ENCODE measurements at regions not wholly inside any gene's neighbourhood (a gene's known extent, or its start where the extent isn't known, plus 50 kb on each side); places are given as distances from the start of the nearest gene placed in this dataset.

DNA sequence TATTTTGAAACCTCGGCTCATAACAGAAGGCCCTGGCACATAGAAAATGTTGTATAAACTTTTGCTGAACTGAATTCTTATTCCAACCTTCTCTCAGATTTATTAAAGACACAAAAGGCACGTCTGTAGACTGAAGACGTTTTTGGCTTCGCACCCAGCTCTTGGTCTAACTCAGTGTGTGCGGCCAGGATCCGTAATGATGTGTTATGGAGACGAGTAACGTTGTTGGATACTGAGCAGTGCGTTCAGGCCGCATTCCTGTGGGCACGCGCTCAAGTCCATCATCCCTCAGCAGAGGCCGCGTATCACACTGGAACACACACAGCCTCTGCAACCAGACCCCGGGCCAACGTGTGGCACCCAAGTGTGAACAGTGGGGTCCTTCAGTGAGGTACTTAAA, 154.8 kb upstream of the RAB4A start:
- no peak for DNase-seq
- Histone ChIP-seq H3K27me3 (ENCODE audit: insufficient read depth, low read depth) (peaks cover 29% of the 10 kb centered on the region), H3K9me2 (ENCODE audit: insufficient read depth) (no peaks in the 10 kb centered on the region), H3K36me3 (ENCODE audit: low read depth) (no peaks in the 10 kb centered on the region), H4K20me1 (ENCODE audit: insufficient read depth) (no peaks in the 10 kb centered on the region), H3K4me3 (no peak overlapping the region), H3K4me1 (replicated peaks; ENCODE audit: insufficient read depth) (no peaks in the 10 kb centered on the region), H3K4me2 (no peak overlapping the region), H2AFZ (no peak overlapping the region), H3K79me2 (ENCODE audit: low read depth) (no peaks in the 10 kb centered on the region), H3F3A (ENCODE audit: insufficient read depth, low read depth) (no peaks in the 10 kb centered on the region), H3K27ac (no peak overlapping the region), H3K9me3 (ENCODE audit: insufficient read depth, low read depth) (no peaks in the 10 kb centered on the region)
- CTCF ChIA-PET = no interaction called here
- POLR2A ChIA-PET (ENCODE audit: unreplicated experiment) = no interaction called here
- BruUV-seq (replicated peaks) = no TSS peak
- intact Hi-C loops (cut with micrococcal nuclease; ENCODE audit: unreplicated experiment) = no loop called here
- TF ChIP-seq EZH2 (IDR thresholded peaks at IDR 0.05; ENCODE audit: low read depth) = no peak
- TF ChIP-seq, protein P1, sequence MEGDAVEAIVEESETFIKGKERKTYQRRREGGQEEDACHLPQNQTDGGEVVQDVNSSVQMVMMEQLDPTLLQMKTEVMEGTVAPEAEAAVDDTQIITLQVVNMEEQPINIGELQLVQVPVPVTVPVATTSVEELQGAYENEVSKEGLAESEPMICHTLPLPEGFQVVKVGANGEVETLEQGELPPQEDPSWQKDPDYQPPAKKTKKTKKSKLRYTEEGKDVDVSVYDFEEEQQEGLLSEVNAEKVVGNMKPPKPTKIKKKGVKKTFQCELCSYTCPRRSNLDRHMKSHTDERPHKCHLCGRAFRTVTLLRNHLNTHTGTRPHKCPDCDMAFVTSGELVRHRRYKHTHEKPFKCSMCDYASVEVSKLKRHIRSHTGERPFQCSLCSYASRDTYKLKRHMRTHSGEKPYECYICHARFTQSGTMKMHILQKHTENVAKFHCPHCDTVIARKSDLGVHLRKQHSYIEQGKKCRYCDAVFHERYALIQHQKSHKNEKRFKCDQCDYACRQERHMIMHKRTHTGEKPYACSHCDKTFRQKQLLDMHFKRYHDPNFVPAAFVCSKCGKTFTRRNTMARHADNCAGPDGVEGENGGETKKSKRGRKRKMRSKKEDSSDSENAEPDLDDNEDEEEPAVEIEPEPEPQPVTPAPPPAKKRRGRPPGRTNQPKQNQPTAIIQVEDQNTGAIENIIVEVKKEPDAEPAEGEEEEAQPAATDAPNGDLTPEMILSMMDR (conservative IDR thresholded peaks at IDR 0.05) = no peak

DNA sequence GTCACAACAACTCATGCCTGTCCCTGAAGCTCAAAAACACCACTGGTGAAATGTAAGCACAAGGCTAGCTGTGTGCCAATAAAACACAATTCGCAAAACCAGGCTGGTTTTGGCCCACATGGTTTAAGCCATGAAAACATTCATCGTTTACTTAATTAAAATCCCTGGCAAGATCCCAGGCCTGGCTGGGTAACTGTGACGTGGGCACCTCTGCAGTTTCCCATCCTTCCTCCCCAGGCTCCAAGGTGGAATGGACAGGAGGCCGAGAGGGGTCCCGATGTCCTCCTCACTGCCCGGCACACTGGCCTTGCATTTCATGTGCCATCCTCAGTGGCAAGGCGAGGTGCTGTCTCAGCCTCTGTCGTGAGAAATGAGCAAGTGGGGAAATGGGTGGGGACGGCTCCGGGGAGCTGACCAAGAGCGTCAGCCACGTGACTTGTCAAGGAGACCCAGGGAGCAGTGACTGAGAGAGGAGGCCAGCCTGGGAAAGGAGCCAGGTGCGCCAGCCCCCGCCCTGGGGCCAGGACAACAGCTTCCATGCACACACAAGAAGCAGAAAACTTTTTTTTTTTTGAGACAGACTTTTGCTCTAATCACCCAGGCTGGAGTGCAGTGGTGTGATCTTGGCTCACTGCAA, 153.1 kb upstream of the RAB4A start:
- CTCF ChIA-PET = no interaction called here

DNA sequence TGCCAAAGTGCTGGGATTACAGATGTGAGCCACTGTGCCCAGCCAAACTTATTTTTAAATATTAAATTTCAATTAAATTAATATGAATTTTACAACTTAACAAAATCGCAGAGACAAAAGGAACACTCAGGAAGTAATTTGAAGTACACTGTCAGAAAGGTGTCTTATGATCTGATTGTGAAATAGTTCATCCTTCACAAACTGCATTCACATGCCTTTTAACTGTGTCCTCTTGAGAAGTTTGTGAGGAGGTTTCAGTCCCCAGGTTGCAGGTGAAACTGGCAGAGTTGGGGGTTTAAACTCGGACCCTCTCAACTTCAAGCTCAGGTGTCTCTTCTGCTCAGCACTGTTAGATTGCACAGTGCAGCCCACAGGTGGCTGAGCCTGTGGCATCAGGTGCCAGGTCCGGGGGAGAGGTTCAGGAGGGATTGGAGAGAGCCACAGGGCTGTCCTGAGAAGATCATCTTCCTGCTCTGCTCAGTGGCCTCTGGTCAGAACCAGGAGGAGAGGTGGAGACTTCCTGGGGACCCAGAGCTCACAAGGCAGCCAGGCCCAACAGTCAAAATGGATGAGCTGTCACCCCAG, 152.3 kb upstream of the RAB4A start:
- H3K36me3 ChIP-seq (ENCODE audit: low read depth) = no peaks in the 10 kb centered on the region
- no peaks in the 10 kb centered on the region for H3F3A ChIP-seq (ENCODE audit: insufficient read depth, low read depth)
- no peak overlapping the region for H3K4me2 ChIP-seq
- H3K9me2 ChIP-seq (ENCODE audit: insufficient read depth) = no peaks in the 10 kb centered on the region
- DNase-seq = no peak
- intact Hi-C loops (cut with micrococcal nuclease; ENCODE audit: unreplicated experiment) = no loop called here
- H3K27ac ChIP-seq = no peak overlapping the region
- H2AFZ ChIP-seq = no peak overlapping the region
- POLR2A ChIA-PET (ENCODE audit: unreplicated experiment) = no interaction called here
- H3K27me3 ChIP-seq (ENCODE audit: insufficient read depth, low read depth) = peaks cover 49% of the 10 kb centered on the region
- no peaks in the 10 kb centered on the region for H3K79me2 ChIP-seq (ENCODE audit: low read depth)
- H3K4me1 ChIP-seq (replicated peaks; ENCODE audit: insufficient read depth) = no peaks in the 10 kb centered on the region
- no peaks in the 10 kb centered on the region for H3K9me3 ChIP-seq (ENCODE audit: insufficient read depth, low read depth)
- CTCF ChIA-PET = no interaction called here
- no peaks in the 10 kb centered on the region for H4K20me1 ChIP-seq (ENCODE audit: insufficient read depth)
- TF ChIP-seq, protein P1 (conservative IDR thresholded peaks at IDR 0.05) = no peak
- no peak for TF ChIP-seq EZH2 (IDR thresholded peaks at IDR 0.05; ENCODE audit: low read depth)
- H3K4me3 ChIP-seq = no peak overlapping the region
- BruUV-seq (replicated peaks) = no TSS peak

More for the DNA sequence above, 153.1 kb upstream of the RAB4A start:
- Histone ChIP-seq H3F3A (ENCODE audit: insufficient read depth, low read depth) (no peaks in the 10 kb centered on the region), H3K9me2 (ENCODE audit: insufficient read depth) (no peaks in the 10 kb centered on the region), H3K36me3 (ENCODE audit: low read depth) (no peaks in the 10 kb centered on the region), H4K20me1 (ENCODE audit: insufficient read depth) (no peaks in the 10 kb centered on the region), H3K4me3 (no peak overlapping the region), H3K27ac (no peak overlapping the region), H3K4me1 (replicated peaks; ENCODE audit: insufficient read depth) (no peaks in the 10 kb centered on the region), H3K4me2 (no peak overlapping the region), H2AFZ (no peak overlapping the region), H3K9me3 (ENCODE audit: insufficient read depth, low read depth) (no peaks in the 10 kb centered on the region), H3K27me3 (ENCODE audit: insufficient read depth, low read depth) (peaks cover 42% of the 10 kb centered on the region), H3K79me2 (ENCODE audit: low read depth) (no peaks in the 10 kb centered on the region)
- BruUV-seq (replicated peaks) = no TSS peak
- intact Hi-C loops (cut with micrococcal nuclease; ENCODE audit: unreplicated experiment) = no loop called here
- no peak for TF ChIP-seq EZH2 (IDR thresholded peaks at IDR 0.05; ENCODE audit: low read depth)
- TF ChIP-seq, protein P1 (conservative IDR thresholded peaks at IDR 0.05) = no peak
- peak in 1 of 2 experiments; percentile 1 for DNase-seq
- POLR2A ChIA-PET (ENCODE audit: unreplicated experiment) = no interaction called here

Data from PC-9 (cell line).